Heart left ventricle (tissue), 16 donors: ENCODE measurements at regions not wholly inside any gene's neighbourhood (a gene's known extent, or its start where the extent isn't known, plus 50 kb on each side); places are given as distances from the start of the nearest gene placed in this dataset.
A peak's percentile ranks its signal among the peaks of the same experiment; 100 is the strongest.
"Not testable (repeated sequence)": the region's sequence is repeated elsewhere in the genome, so short reads cannot be mapped to it uniquely, and the experiment has no call there.

Experiments
- ATAC-seq, 4 donors: fragments of 200-7000 bp; cut with Tn5 transposase; one replicate each; pipeline ENCODE4 v1.9.1; 2020 to 2022; ENCODE audit warnings: moderate library complexity in 4 of 4, mild to moderate bottlenecking in 3 of 4, moderate number of reproducible peaks in 1 of 4
- DNase-seq, 5 donors: peaks; one replicate each; pipeline ENCODE4 v3.0.0-alpha.2; 2020
- H3K27ac ChIP-seq, 12 donors: fragments of 200-600 bp; sonication (generic) in 4 of 12; one replicate each; pipeline versions ENCODE4 v1.5.0 to v1.8.0; 2016 to 2022; ENCODE audit warnings: mild to moderate bottlenecking in 2 of 12
- H3K27me3 ChIP-seq, 9 donors: fragments of 200-600 bp; sonication (generic) in 2 of 9; one replicate each; pipeline versions ENCODE4 v1.5.1 to v1.8.0; 2016 to 2022; ENCODE audit warnings: mild to moderate bottlenecking in 3 of 9
- H3K36me3 ChIP-seq, 9 donors: fragments of 200-600 bp; sonication (generic) in 2 of 9; one replicate each; pipeline versions ENCODE4 v1.5.0 to v1.8.0; 2018 to 2022; ENCODE audit warnings: mild to moderate bottlenecking in 2 of 9
- H3K4me1 ChIP-seq, 12 donors: fragments of 200-600 bp; sonication (generic) in 4 of 12; one replicate each; pipeline versions ENCODE4 v1.5.0 to v1.8.0; 2016 to 2022; ENCODE audit warnings: mild to moderate bottlenecking in 3 of 12
- H3K4me3 ChIP-seq, 12 donors: fragments of 200-600 bp; sonication (generic) in 4 of 12; one replicate each; pipeline versions ENCODE4 v1.5.0 to v1.8.0; 2017 to 2022; ENCODE audit warnings: mild to moderate bottlenecking in 9 of 12, moderate library complexity in 4 of 12
- H3K9me3 ChIP-seq, 12 donors: fragments of 200-600 bp; sonication (generic) in 4 of 12; one replicate each; pipeline versions ENCODE4 v1.5.0 to v1.8.0; 2016 to 2022; ENCODE audit warnings: mild to moderate bottlenecking in 1 of 12
- POLR2A ChIP-seq, 2 donors: fragments of 450-650 bp; IDR thresholded peaks; one replicate each; pipeline ENCODE4 v1.6.1; 2017; ENCODE audit warnings: antibody characterized with exemption in 2 of 2, mild to moderate bottlenecking in 2 of 2, moderate library complexity in 2 of 2
- WGBS, 4 donors: extraction: QIAGEN DNeasy Blood & Tissue Kit in 2 of 4; methylation state at CpG; one replicate each; pipeline versions ENCODE4 v1.1.5 to v1.1.7; 2013 to 2018; 5-methylcytosine and 5-hydroxymethylcytosine counted together
- intact Hi-C, 10 donors: fragments of 100-400 bp; cut with DNase I; formaldehyde crosslinking; loops; one replicate each; pipeline versions ENCODE4 v1.11.1 to v1.14.2; 2022
- TF ChIP-seq, protein P1 (sequence below), 12 donors: fragments of 200-600 bp; sonication (generic) in 4 of 12; IDR thresholded peaks; one replicate each; pipeline versions ENCODE4 v1.5.0 to v1.8.0; 2018 to 2022; ENCODE audit warnings: antibody characterized with exemption in 12 of 12, mild to moderate bottlenecking in 5 of 12
- donor health status: ischemic (EF 13 %, LVEDD 7.1; RV severe dilation, severe dysfunction).
- donor health status: healthy with polysubstance abuse.
- donor health status: DM: no; HTN: yes; CAD: no.
- donor health status: DM: no; HTN: no; CAD: no.
- donor health status: ischemic (EF 25% LVEDD 6.9; RV normal size, moderate dysfunction).
- donor health status: ischemic (EF 25% LVEDD 5.7; RV mildly dilated, moderate dysfunction).
- donor health status: healthy.
- donor health status: DM: yes; HTN: yes; CAD: no.
- donor health status: ischemic (EF 35%, LVEDD 5.7; RV mildly dilated, moderate dysfunction).
- donor health status: nonischemic (EF 11% LVEDD 7.7; RV severe dilation, severe dysfunction).
- donor health status: DM: yes; HTN: yes; CAD: no.
- donor health status: PGD.
- donor health status: ischemic (EF 29% LVEDD 5.4; RV normal size, mild dysfunction).
- donor health status: nonischemic (EF 23%, LVEDD 6.1; RV moderate dilation, normal function).

DNA sequence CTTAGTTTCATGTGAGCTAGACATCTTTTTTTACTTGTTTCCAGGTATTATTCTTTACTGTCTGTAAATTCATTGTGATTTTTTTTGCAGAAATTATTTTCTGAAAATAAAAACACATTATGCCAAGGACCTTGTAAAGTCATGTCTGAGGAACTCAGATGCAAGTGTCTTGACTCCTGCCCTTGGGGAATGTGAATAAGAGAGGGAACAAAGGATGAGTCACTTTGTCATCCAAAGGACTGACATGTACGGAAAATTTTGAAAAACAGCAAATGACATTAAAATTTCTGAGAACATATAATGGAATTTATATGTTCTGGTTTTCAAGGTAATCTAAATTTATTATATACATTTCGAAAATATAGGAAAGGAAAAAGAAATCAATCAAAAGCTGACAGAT, 660.4 kb downstream of the CD109 start:
- DNase-seq, result no peak
- no peak overlapping the region for H3K27ac ChIP-seq
- H3K4me1 ChIP-seq, result peaks cover 0 to 5% (median 0%) of the 10 kb centered on the region in 12 donors
- H3K27me3 ChIP-seq, result no peaks in the 10 kb centered on the region
- no peak for ATAC-seq
- WGBS, 4 donors, result 64 to 72% (median 69%) methylated on average over 2 of the region's 2 CpGs
- H3K9me3 ChIP-seq, result no peaks in the 10 kb centered on the region
- no peak overlapping the region for H3K4me3 ChIP-seq
- TF ChIP-seq, protein P1, sequence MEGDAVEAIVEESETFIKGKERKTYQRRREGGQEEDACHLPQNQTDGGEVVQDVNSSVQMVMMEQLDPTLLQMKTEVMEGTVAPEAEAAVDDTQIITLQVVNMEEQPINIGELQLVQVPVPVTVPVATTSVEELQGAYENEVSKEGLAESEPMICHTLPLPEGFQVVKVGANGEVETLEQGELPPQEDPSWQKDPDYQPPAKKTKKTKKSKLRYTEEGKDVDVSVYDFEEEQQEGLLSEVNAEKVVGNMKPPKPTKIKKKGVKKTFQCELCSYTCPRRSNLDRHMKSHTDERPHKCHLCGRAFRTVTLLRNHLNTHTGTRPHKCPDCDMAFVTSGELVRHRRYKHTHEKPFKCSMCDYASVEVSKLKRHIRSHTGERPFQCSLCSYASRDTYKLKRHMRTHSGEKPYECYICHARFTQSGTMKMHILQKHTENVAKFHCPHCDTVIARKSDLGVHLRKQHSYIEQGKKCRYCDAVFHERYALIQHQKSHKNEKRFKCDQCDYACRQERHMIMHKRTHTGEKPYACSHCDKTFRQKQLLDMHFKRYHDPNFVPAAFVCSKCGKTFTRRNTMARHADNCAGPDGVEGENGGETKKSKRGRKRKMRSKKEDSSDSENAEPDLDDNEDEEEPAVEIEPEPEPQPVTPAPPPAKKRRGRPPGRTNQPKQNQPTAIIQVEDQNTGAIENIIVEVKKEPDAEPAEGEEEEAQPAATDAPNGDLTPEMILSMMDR (IDR thresholded peaks at IDR 0.05), result no peak
- no peak for TF ChIP-seq POLR2A (IDR thresholded peaks at IDR 0.05)
- no peaks in the 10 kb centered on the region for H3K36me3 ChIP-seq
- intact Hi-C loops, result loop anchor here in 1 of 10 donors (10.0 kb wide), 1 partner anchor 848 kb away; the partner anchor contains the start of gene COL12A1

DNA sequence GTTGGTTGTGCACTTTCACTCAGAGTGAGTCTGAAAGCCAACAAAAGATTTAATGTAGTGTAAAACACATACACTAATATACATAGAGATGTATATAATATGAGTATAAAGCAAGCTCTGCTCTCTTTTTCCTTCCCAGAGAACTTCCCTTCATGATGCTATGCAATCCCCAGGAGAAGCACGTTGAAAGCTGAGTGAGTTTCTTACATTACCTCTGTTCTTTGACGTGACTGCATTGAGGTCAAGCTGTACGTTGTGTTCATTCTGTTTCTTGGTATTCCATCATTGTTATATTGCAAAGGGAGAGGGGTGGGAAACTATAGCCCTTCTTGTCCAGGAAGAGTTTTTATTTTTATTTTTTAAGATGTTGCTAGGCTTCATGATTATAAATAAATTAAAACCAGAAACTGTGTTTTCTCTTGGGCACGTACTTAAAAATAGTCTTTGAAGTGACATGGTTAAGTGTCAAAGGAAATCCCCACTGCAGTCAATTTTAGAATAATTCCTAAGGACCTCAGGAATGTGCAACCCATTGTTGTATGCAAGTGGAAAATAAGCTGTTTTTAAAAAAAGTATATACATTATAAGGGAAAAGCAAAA, 651.0 kb downstream of the CD109 start:
- WGBS, 4 donors, result 26 to 33% (median 29%) methylated on average over 4 of the region's 4 CpGs
- no peak for TF ChIP-seq POLR2A (IDR thresholded peaks at IDR 0.05)
- TF ChIP-seq, protein P1 (IDR thresholded peaks at IDR 0.05), result no peak
- intact Hi-C loops, result loop anchor here in 1 of 10 donors (10.0 kb wide), 1 partner anchor 858 kb away; the partner anchor contains the start of gene COL12A1

DNA sequence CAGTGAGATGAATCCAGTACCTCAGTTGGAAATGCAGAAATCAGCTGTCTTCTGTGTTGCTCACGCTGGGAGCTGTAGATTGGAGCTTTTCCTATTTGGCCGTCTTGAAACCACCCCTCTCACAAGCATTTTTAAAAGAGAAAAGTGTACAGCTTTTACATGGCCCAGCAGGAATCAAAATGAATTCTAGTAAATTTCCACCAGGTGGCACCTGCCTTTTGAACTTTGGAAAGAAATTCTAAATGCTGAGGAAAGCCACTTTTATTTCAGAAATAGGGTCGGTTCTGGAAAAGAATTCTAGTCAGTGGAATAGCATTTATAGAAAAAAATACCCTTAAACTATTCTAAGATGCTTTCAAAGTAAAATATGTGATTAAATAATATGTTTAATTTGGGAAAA, 647.8 kb downstream of the CD109 start:
- intact Hi-C loops, result loop anchor here in 1 of 10 donors (10.0 kb wide), 1 partner anchor 861 kb away; the partner anchor contains the start of gene COL12A1
- 76 to 81% (median 79%) methylated on average over 3 of the region's 3 CpGs for WGBS, 4 donors
- TF ChIP-seq, protein P1 (IDR thresholded peaks at IDR 0.05), result peak in 3 of 12 donors; percentile 26
- TF ChIP-seq POLR2A (IDR thresholded peaks at IDR 0.05), result no peak
- Histone ChIP-seq H3K36me3 (no peaks in the 10 kb centered on the region), H3K4me1 (peaks cover 0 to 9% (median 0%) of the 10 kb centered on the region in 12 donors), H3K4me3 (no peak overlapping the region), H3K27ac (no peak overlapping the region), H3K9me3 (peaks cover 0 to 3% (median 0%) of the 10 kb centered on the region in 12 donors), H3K27me3 (no peaks in the 10 kb centered on the region)
- no peak for ATAC-seq
- no peak for DNase-seq

More for the DNA sequence above, 651.0 kb downstream of the CD109 start:
- H3K27ac ChIP-seq, result no peak overlapping the region
- H3K9me3 ChIP-seq, result no peaks in the 10 kb centered on the region
- no peaks in the 10 kb centered on the region for H3K36me3 ChIP-seq
- peaks cover 0 to 9% (median 0%) of the 10 kb centered on the region in 12 donors for H3K4me1 ChIP-seq
- no peak for ATAC-seq
- DNase-seq, result no peak
- no peaks in the 10 kb centered on the region for H3K27me3 ChIP-seq
- no peak overlapping the region for H3K4me3 ChIP-seq

DNA sequence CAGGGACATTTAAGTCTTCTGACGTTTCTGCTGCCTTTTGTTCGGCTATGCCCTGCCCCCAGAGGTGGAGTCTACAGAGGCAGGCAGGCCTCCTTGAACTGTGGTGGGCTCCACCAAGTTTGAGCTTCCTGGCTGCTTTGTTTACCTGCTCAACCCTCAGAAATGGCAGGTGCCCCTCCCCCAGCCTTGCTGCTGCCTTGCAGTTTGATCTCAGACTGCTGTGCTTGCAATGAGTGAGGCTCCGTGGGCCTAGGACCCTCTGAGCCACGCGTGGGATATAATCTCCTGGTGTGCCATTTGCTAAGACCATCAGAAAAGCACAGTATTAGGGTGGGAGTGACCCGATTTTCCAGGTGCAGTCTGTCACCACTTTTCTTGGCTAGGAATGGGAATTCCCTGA, 647.3 kb downstream of the CD109 start:
- not testable (repeated sequence) for H3K27ac ChIP-seq, H3K4me1 ChIP-seq, H3K9me3 ChIP-seq, ATAC-seq, H3K4me3 ChIP-seq, H3K36me3 ChIP-seq, H3K27me3 ChIP-seq
- 85 to 92% (median 88%) methylated on average over 6 of the region's 6 CpGs for WGBS, 4 donors
- DNase-seq, result peak in 1 of 5 donors; percentile 32
- intact Hi-C loops, result loop anchor here in 1 of 10 donors (10.0 kb wide), 1 partner anchor 861 kb away; the partner anchor contains the start of gene COL12A1
